CD14-positive monocyte (primary cell): ENCODE measurements at regions not wholly inside any gene's neighbourhood (a gene's known extent, or its start where the extent isn't known, plus 50 kb on each side); places are given as distances from the start of the nearest gene placed in this dataset.

Experiments
- DNase-seq, 3 donors: peaks; one replicate each; pipeline ENCODE4 v3.0.0-alpha.2; 2011 to 2022
- H2AFZ ChIP-seq: 2 replicates; pipeline ENCODE4 v1.6.0; 2012; ENCODE audit warnings: mild to moderate bottlenecking, low read depth, low read length, inconsistent platforms; ENCODE audit not compliant: insufficient read depth, poor library complexity, severe bottlenecking
- H3K27ac ChIP-seq, 2 donors: 1 replicate in 1 of 2; 2 replicates in 1 of 2; pipeline ENCODE4 v1.5.1; 2012 to 2013; ENCODE audit warnings: low read length in 2 of 2, control low read depth in 1 of 2, inconsistent platforms in 1 of 2, low read depth in 1 of 2, mild to moderate bottlenecking in 1 of 2
- H3K27me3 ChIP-seq, 2 donors: one replicate each; pipeline versions ENCODE4 v1.6.0 to v1.6.1; 2011 to 2013; ENCODE audit warnings: low read length in 2 of 2; ENCODE audit not compliant: control insufficient read depth in 2 of 2, insufficient read depth in 2 of 2
- H3K36me3 ChIP-seq, 2 donors: replicated peaks in 1 of 2; 1 replicate in 1 of 2; 2 replicates in 1 of 2; pipeline versions ENCODE4 v1.5.1 to v1.6.1; 2012 to 2013; ENCODE audit warnings: low read length in 2 of 2, control low read depth in 1 of 2, inconsistent platforms in 1 of 2, mild to moderate bottlenecking in 1 of 2; ENCODE audit not compliant: insufficient read depth in 2 of 2, control insufficient read depth in 1 of 2
- H3K4me1 ChIP-seq, 2 donors: 1 replicate in 1 of 2; 2 replicates in 1 of 2; pipeline versions ENCODE4 v1.5.1 to v1.6.1; 2012 to 2013; ENCODE audit warnings: low read length in 2 of 2, control low read depth in 1 of 2, inconsistent platforms in 1 of 2, mild to moderate bottlenecking in 1 of 2, moderate library complexity in 1 of 2; ENCODE audit not compliant: insufficient read depth in 2 of 2, control insufficient read depth in 1 of 2
- H3K4me2 ChIP-seq: replicated peaks from 2 replicates; pipeline ENCODE3; 2012; ENCODE audit warnings: low read length, moderate library complexity, mild to moderate bottlenecking; ENCODE audit not compliant: poor library complexity, severe bottlenecking; ENCODE audit errors: extremely low read depth
- H3K4me3 ChIP-seq, 3 experiments: fragments of 200-600 bp in 1 of 3; sonication (generic) in 1 of 3; replicated peaks in 1 of 3; 1 replicate in 2 of 3; 2 replicates in 1 of 3; pipeline ENCODE4 v1.5.1; 2011 to 2013; ENCODE audit warnings: low read length in 3 of 3, mild to moderate bottlenecking in 3 of 3, control low read depth in 2 of 3, low read depth in 2 of 3, inconsistent platforms in 1 of 3, moderate library complexity in 1 of 3
- H3K79me2 ChIP-seq: 2 replicates; pipeline ENCODE4 v1.6.0; 2012; ENCODE audit warnings: mild to moderate bottlenecking, control low read depth, inconsistent platforms, low read length, moderate library complexity; ENCODE audit not compliant: insufficient read depth
- H3K9ac ChIP-seq: 2 replicates; pipeline ENCODE4 v1.6.0; 2017; ENCODE audit warnings: low read length, mild to moderate bottlenecking; ENCODE audit not compliant: insufficient read depth, poor library complexity, severe bottlenecking
- H3K9me3 ChIP-seq, 2 donors: replicated peaks in 1 of 2; 1 replicate in 1 of 2; 2 replicates in 1 of 2; pipeline versions ENCODE4 v1.5.1 to v1.6.1; 2012 to 2013; ENCODE audit warnings: low read length in 2 of 2, control low read depth in 1 of 2; ENCODE audit not compliant: control insufficient read depth in 1 of 2, insufficient read depth in 1 of 2
- H4K20me1 ChIP-seq: 2 replicates; pipeline ENCODE4 v1.6.0; 2012; ENCODE audit warnings: mild to moderate bottlenecking, low read length, control low read depth, moderate library complexity; ENCODE audit not compliant: insufficient read depth
- H3K27ac Mint-ChIP-seq, 7 donors: one replicate each; pipeline ENCODE4 v1.8.0; 2020; ENCODE audit warnings: mild to moderate bottlenecking in 7 of 7, mixed read lengths in 7 of 7, moderate library complexity in 6 of 7, inconsistent platforms in 2 of 7
- H3K27me3 Mint-ChIP-seq, 3 donors: one replicate each; pipeline ENCODE4 v1.8.0; 2021 to 2022; ENCODE audit warnings: low read depth in 3 of 3, mild to moderate bottlenecking in 3 of 3, mixed read lengths in 3 of 3, moderate library complexity in 3 of 3, inconsistent platforms in 1 of 3
- H3K36me3 Mint-ChIP-seq, 2 donors: one replicate each; pipeline ENCODE4 v1.8.0; 2020; ENCODE audit warnings: mixed read lengths in 2 of 2, inconsistent platforms in 1 of 2, mild to moderate bottlenecking in 1 of 2
- H3K4me1 Mint-ChIP-seq: one replicate; pipeline ENCODE4 v1.8.0; 2020; ENCODE audit warnings: mild to moderate bottlenecking, mixed read lengths
- H3K4me3 Mint-ChIP-seq, 2 donors: one replicate each; pipeline ENCODE4 v1.8.0; 2020; ENCODE audit warnings: mild to moderate bottlenecking in 2 of 2, mixed read lengths in 2 of 2, moderate library complexity in 1 of 2
- H3K9me3 Mint-ChIP-seq, 7 donors: one replicate each; pipeline ENCODE4 v1.8.0; 2020 to 2022; ENCODE audit warnings: mixed read lengths in 7 of 7, mild to moderate bottlenecking in 6 of 7, moderate library complexity in 6 of 7, inconsistent platforms in 2 of 7
- WGBS: methylation state at CpG from one replicate; pipeline ENCODE4 v1.1.5; 2013; ENCODE audit warnings: missing lambda C conversion rate; ENCODE audit not compliant: insufficient coverage; 5-methylcytosine and 5-hydroxymethylcytosine counted together
- intact Hi-C, 2 donors: fragments of 100-400 bp; cut with micrococcal nuclease; formaldehyde crosslinking; loops; one replicate each; pipeline versions ENCODE4 v1.15.0 to v1.15.1; 2023
- TF ChIP-seq, protein P1 (sequence below): fragments of 200-600 bp; IDR thresholded peaks from one replicate; pipeline ENCODE4 v1.8.0; 2022; ENCODE audit warnings: antibody characterized with exemption, mild to moderate bottlenecking

DNA sequence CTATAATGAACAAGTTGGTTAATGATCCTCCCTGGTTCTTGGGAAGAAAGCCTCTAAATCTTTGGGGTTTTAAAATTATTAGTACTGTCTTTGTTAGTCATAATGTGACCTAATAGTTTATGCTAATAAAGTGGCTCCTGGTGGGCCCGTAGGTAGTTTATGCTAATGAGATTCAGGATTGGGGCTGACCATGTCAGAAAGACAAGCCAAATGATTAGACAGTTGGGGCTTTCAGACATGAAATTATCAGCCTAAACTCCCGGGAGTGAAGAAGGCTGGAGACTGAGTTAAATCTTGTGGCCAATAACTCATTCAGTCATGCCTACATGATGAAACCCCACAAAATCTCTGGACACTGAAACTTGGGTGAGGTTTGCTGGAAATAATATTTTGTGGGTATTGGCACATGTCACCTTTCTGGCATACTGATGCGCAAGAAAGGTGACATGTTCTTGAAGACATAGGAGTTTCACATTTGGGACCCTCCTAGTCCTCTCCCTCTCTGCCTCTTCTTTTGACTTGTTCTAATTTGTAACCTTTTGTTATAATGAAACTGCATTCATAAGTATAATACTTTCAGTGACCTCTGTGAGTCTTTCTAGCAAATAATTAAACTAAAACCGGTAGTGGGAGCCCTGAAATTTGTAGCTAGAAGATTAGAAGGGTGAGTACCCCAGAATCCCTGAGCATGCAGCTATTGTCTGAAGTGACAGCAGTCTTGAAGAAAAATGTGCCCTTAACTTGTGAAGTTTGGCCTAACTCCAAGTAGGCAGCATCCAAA lies 196.8 kb upstream of the FSTL5 start:
- no peaks in the 10 kb centered on the region for H4K20me1 ChIP-seq
- intact Hi-C loops: no loop called here
- peaks cover 0 to 1% (median 0%) of the 10 kb centered on the region in 3 donors for H3K27me3 Mint-ChIP-seq

DNA sequence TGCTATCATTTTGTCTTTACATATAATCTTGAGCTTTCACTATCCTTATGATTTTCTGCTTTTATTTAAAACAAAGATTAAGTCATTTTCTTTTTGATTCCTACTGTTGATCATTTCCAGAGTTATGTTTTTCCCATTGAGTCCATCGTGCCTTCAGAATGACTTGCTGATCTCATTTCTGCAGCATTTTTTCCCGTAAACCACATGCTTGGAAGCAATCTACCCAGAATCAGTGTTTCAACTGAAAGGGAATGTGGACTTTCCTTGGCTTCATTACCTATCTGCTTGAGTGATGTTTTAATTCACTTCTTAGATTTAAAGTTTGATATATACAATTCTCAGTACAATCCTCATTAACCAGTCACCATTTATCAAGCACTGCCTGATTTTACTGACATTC lies 192.4 kb upstream of the FSTL5 start:
- Histone ChIP-seq H3K27me3 (no peaks in the 10 kb centered on the region), H3K36me3 (no peaks in the 10 kb centered on the region), H2AFZ (no peak overlapping the region), H4K20me1 (no peaks in the 10 kb centered on the region), H3K4me1 (no peaks in the 10 kb centered on the region), H3K9ac (no peak overlapping the region), H3K79me2 (no peaks in the 10 kb centered on the region), H3K4me3 (no peak overlapping the region), H3K27ac (no peak overlapping the region), H3K9me3 (peaks cover 0 to 3% of the 10 kb centered on the region in 2 donors), H3K4me2 (no peak overlapping the region)
- TF ChIP-seq, protein P1, sequence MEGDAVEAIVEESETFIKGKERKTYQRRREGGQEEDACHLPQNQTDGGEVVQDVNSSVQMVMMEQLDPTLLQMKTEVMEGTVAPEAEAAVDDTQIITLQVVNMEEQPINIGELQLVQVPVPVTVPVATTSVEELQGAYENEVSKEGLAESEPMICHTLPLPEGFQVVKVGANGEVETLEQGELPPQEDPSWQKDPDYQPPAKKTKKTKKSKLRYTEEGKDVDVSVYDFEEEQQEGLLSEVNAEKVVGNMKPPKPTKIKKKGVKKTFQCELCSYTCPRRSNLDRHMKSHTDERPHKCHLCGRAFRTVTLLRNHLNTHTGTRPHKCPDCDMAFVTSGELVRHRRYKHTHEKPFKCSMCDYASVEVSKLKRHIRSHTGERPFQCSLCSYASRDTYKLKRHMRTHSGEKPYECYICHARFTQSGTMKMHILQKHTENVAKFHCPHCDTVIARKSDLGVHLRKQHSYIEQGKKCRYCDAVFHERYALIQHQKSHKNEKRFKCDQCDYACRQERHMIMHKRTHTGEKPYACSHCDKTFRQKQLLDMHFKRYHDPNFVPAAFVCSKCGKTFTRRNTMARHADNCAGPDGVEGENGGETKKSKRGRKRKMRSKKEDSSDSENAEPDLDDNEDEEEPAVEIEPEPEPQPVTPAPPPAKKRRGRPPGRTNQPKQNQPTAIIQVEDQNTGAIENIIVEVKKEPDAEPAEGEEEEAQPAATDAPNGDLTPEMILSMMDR: no peak
- WGBS: 100% methylated on average over 1 of the region's 2 CpGs
- H3K4me3 Mint-ChIP-seq: no peak overlapping the region
- H3K27ac Mint-ChIP-seq: no peak overlapping the region
- H3K36me3 Mint-ChIP-seq: no peaks in the 10 kb centered on the region
- H3K4me1 Mint-ChIP-seq: no peaks in the 10 kb centered on the region
- intact Hi-C loops: no loop called here
- peaks cover 0 to 6% (median 0%) of the 10 kb centered on the region in 7 donors for H3K9me3 Mint-ChIP-seq
- H3K27me3 Mint-ChIP-seq: no peaks in the 10 kb centered on the region
- no peak for DNase-seq

More for the DNA sequence above, 196.8 kb upstream of the FSTL5 start:
- Histone ChIP-seq H2AFZ (no peak overlapping the region), H3K9ac (no peak overlapping the region), H3K27me3 (no peaks in the 10 kb centered on the region), H3K27ac (no peak overlapping the region), H3K4me1 (peaks cover 0 to 4% of the 10 kb centered on the region in 2 donors), H3K4me2 (no peak overlapping the region), H3K36me3 (no peaks in the 10 kb centered on the region), H3K79me2 (no peaks in the 10 kb centered on the region), H3K4me3 (no peak overlapping the region), H3K9me3 (peaks cover 0 to 3% of the 10 kb centered on the region in 2 donors)
- TF ChIP-seq, protein P1: no peak
- peaks cover 1% of the 10 kb centered on the region for H3K4me1 Mint-ChIP-seq
- peaks cover 0 to 6% (median 0%) of the 10 kb centered on the region in 7 donors for H3K9me3 Mint-ChIP-seq
- H3K4me3 Mint-ChIP-seq: no peak overlapping the region
- H3K27ac Mint-ChIP-seq: no peak overlapping the region
- 82% methylated on average over 2 of the region's 4 CpGs for WGBS
- no peaks in the 10 kb centered on the region for H3K36me3 Mint-ChIP-seq
- no peak for DNase-seq
